ENCODE measurements at regions not wholly inside any gene's neighbourhood (a gene's known extent, or its start where the extent isn't known, plus 50 kb on each side); places are given as distances from the start of the nearest gene placed in this dataset.
"Not testable (repeated sequence)": the region's sequence is repeated elsewhere in the genome, so short reads cannot be mapped to it uniquely, and the experiment has no call there.

DNA sequence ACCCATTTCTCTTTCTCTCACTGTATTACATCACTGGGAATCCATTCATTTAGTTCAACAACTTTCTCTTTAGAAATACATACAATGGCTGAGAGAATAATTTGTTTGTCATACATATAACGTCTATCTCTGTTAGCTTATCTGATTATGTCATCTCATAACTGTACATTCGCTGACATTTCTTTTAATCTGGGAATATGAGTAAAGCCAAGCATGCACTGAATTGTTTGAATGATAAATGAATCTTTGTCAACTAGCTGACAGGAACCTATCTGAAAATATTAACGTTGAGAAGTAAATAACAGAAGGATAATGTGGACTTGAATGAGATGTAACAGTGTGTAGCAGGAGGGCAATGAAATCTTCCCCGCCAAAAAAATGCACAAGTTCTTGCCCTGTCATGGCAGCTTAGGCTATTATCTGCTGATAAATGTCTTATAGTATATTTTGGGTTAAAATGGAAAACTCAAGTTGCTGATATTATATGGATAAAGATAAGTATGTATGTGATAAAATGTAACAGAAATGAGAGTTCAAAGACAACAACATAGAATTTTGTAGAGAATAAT lies 581.2 kb upstream of the ADGRB3 start:
- no peak for DNase-seq

DNA sequence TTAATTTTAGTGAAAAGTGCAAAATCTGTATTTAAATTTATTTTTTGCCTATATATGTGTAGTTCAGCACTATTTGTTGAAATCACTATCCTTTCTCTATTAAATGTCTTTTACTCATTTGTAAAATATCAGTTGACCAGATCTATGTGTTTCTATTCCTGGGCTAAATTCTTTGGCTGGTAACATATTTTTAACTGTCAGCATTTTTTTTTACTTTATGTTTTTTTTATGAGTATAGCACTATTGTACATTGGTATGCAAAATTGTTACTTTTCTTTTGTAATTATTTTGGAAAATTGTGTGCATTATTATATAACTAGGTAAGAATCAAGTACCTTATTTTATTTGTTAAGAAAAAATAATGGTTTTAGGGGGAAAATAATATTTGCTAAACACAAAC lies 582.8 kb upstream of the ADGRB3 start:
- DNase-seq = no peak

DNA sequence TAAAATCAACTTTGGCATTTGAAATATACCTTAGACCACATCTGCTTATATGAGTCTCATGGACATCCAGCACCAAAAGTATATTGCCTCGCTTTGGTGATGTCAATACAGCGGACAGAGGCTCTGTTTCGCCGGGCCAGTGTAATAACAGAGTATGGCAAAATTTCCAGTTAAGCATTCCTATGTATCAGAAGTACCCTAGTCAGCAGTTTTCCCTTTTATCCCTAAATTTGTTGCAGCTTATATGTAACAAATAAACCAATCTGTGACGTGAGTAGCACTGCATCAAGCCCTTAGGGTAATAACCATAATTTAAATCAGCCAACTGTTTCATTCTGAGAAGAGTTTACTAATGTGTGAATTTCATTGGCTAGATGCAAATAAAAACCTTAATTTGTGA lies 585.5 kb upstream of the ADGRB3 start:
- DNase-seq = no peak

DNA sequence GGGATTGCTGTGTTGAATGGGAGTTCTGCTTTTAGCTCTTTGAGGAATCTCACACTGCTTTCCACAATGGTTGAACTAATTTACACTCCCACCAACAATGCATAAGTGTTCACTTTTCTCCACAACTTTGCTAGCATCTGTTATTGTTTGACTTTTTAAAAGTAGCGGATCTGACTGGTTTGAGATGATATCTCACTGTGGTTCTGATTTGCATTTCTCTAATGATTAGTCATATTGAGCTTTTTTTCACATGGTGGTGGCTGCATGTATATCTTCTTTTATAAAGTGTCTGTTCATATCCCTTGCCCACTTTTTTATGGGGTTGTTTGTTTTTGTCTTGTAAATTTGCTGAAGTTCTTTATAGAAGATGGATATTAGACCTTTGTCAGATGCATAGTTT lies 588.3 kb upstream of the ADGRB3 start:
- DNase-seq = no peak

DNA sequence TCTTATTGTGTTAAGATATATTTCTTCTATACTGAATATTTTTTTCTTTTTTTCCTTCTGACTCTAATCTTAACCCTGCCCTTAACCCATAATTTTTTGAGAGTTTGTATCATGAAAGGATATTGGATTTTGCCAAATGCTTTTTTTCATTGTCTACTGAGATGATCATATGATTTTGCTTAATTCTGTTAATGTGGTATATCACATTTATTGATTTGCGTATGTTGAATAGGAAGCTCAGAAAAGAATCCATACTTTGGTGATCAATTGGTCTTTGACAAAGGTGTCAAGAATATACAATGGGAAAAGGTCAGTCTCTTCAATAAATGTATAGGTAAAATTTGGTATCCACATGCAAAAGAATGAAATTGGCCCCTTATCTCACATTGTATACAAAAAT lies 588.8 kb upstream of the ADGRB3 start:
- no peak for DNase-seq

DNA sequence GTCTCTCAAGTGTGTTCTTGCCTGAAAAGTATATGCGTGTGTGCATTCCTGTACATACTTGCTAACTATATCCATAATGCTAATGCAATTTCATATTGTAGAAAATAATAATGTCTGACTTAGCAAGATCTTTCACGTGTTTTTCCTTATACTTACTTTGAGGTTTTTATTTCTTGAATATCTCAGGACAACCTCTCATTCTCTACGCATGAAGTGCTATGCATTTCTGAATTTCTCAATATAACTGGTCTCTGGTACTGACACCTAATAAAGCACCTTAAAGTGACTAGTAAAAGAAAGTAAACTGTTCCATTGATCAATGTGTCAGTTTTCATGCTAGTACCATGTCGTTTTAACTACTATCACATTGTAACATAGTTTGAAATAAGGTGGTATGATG lies 589.9 kb upstream of the ADGRB3 start:
- no peak for DNase-seq

DNA sequence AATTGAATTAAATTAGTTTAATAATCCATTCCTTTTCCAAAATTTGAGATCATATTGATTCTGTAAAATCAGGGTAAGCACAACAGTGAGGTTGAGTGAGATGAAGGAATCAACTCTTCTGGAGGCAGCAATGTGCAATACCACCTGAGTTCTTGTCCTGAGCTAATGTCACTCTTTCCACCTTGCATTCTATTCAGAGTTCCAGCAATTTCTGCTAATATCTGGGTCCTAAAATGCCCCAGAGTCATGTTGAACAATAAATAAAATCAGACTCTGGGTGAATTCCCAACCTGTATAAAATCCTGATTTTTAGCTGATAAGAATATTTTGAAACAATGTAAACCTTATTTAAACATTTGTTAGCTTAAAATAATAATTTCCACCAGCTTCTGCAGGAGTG lies 590.8 kb upstream of the ADGRB3 start:
- no peak for DNase-seq

DNA sequence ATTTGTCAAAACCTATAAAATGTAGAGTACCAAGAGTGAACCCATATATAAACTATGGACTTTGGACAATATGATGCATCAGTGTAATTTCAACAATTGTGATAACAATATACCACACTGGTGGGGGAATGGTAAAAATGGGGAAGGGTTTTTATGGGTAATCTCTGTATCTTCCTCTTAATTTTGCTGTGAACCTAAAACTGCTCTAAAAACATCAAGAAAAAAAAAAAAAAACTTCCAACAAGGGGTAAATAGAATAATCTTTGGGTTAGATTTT lies 592.0 kb upstream of the ADGRB3 start:
- DNase-seq = no peak

DNA sequence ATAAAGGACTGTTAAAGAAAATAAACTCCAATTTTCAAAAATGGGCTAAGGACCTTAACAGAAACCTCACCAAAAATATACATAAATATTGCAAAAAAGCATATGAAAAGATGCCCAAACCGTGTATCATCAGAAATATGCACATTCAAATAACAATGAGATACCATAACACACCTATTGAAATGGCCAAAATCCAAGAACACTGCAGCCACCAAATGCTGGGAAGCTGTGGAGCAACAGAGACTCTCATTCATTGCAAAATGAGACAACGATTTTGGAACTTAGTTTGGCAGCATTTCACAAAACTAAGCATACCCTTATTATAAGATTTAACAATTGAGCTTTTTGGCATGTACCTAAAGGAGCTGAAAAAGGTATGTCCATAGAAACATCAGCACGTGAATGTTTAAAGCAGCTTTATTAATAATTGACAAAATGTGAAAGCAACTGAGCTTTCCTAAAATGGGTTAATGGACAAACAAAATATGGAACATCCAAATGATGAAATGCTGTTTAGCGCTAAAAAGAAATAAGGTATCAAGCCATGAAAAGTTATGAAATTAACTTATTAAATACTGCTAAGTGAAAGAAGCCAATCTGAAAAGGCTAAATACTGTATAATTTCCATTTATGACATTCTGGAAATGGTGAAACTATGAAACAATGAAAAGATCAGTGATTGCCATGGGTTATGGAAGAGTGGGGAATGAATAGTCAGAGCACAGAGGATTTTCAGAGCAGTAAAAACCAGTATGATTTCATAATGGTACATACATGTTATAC lies 592.6 kb upstream of the ADGRB3 start:
- DNase-seq = no peak

DNA sequence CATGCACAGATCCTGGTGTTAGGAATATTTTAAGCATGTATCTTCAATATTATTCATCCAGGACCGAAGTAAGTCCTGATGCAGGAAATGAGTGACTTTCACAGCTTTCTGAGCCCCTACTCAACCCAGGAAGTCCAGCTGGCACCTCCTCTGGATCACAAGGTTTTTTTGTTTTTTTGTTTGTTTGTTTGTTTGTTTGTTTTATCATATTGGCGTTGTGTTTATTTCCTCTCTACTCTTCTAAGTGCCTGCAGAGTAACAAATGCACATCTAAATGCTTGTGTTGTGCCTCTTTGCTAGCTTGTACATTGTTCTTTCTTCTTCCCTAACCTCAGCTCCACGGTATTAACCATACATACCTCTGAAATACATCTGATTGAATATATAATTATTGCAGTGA lies 594.3 kb upstream of the ADGRB3 start:
- DNase-seq = no peak

DNA sequence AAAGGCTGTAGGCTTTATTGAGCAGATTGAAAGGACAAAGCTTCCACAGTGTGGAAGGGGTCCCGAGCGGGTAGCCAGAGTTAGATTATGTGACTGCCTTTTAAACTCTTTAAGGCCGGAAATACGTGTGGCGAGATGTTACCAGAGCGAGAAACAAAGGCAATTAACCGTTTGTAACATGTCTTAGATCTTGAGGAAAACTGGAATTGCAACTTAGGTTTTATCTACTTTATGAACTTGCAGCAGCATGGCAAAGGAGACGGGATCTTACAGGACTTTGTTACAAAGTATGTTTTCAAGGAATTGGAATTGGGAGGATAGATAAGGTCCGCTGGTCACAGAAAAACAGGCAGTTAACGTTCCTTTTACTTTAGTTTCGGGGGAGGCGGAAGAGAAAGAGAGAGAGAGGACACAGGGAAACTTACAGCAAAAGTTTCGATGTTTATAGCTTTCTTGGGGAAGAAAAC lies 594.7 kb upstream of the ADGRB3 start:
- no peak for DNase-seq

DNA sequence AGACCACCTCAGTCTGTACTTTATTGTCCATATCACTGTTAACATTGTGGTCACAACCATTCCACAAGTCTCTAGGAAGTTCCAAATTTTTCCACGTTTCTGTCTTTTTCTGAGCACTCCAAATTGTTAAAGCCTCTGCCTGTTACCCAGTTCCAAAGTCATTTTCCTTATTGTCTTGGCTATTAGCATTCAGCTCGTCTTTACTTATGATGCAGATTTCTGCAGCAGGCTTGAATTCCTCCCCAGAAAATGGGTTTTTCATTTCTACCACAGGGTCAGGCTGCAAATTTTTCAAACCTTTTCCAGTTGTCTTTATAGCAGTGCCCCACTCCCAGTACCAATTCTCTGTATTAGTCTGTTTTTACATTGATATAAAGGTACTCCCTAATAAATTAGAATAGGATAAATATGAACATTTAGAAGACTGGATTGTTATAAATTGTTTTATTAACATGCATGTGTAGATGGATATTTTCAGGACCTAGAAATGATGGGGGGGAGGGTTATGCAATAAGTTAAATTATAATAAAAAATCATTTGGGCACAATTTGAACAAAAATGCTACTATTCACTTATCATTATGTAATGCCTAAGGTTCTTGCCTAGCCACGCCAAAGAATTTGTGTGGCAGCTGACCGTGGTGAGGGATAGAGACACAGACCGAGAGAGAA lies 595.3 kb upstream of the ADGRB3 start:
- DNase-seq = no peak

DNA sequence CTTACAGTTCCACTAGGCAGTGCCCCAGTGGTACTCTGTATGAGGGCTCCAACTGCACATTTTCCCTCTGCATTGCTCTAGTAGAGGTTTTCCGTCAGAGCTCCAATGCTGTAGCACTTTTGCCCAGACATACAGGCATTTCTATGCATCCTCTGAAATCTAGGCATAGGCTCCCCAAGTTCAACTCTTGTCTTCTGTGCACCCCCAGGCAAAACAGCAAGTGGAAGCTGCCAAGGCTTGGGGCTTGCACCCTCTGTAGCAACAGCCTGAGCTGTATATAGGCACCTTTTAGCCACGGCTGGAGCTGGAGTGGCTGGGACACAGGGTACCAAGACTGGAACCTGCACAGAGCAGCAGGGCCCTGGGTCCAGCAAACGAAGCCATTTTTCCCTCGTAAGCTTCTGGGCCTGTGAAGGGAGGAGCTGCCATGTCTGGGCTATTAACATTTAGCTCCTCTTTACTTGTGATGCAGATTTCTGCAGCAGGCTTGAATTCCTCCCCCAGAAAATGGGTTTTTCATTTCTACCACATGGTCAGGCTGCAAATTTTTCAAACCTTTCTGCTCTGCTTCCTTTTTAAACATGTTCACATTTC lies 596.2 kb upstream of the ADGRB3 start:
- no peak for DNase-seq

DNA sequence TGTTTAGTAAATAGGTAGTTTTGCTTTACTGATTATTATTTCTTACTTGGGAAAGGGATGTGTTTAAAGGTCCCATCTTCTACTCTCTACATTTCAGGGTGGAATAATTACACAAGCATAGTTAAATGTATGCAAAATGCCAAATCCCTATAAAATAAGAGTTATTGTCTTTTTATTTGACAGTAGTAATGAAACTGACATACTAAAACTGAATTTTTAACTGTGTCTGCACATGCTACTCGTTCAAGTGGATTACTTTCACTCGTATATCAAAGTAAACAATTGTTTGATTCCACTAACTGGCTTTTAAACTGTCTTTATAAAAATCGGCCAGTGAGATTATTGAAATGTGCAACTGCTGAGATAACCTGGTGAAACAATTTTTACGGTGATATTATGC lies 602.9 kb upstream of the ADGRB3 start:
- no peak for DNase-seq

DNA sequence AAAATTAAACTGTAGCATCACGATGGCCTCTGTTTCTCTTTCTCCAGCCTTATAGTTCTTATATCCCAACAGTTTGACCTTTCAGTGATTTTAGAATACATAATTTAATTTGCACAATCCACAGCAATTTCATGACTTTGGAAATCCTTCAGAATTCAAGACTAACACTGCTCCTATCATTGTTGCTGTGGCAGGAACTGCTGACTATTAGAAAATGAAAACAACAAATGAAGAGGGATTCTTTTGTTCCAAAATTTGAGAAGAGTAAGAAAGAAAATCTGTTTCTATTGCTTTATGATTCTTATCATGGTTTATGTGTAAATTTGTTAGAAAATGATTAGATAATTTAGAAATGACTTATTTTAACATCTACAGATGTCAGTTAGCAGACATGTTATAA lies 604.0 kb upstream of the ADGRB3 start:
- DNase-seq = no peak

DNA sequence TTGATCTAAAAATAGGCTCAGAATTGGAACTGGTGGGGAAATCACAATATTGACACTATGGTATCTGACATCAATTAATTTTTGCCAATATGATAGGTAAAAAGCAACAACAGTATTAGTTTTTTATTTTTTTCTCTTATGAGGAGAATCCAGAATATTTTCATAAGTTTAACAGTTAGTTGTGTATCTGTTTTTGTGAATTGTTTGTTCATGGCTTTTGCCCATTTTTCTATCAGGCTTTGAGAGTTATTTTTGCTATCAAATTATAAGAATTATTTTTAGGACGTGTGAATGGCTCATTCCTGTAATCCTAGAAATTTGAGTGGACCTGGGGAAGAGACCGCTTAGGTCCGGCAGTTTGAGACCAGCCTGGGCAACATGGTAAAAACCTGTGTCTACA lies 608.6 kb upstream of the ADGRB3 start:
- DNase-seq = no peak

DNA sequence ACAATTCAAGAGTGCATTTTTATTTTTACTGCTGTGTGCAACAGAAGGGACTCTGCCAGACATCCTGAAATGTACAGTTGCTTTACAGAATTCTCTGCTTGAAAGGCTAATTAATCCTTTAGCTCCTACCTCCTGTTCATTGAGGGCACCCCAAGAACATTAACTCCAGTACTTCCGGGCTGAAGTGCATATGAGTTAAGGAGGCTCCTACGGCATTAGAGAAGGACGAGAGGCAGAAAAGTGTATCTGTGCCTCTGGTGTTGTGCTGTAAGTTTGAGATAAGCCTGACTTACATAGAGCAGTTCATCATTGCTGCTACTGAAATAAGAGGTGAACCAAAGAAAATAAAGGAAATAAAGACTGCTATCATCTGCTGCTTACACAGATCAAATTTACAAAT lies 609.3 kb upstream of the ADGRB3 start:
- DNase-seq = no peak

DNA sequence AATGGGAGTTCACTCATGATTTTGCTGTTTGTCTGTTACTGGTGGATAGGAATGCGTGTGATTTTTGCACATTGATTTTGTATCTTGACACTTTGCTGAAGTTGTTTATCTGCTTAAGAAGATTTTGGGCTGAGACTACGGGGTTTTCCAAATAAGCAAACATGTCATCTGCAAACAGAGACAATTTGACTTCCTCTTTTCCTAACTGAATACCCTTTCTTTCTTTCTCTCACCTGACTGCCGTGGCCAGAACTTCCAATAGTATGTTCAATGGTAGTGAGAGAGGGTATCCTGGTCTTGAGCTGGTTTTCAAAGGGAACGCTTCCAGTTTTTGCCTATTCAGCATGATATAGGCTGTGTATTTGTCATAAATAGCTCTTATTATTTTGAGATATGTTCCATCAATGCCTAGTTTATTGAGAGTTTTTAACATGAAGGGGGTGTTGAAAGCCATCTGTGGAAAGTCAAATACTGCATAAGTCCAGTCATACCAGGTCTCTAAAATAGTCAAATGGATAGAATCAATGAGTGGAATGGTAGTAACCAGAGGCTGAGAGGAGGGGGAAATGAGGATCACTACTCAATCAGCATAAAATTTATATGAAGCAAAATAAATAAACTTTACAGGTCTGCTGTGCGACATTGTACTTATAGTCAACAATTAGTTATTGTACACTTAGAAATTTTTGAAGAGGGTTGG lies 610.4 kb upstream of the ADGRB3 start:
- DNase-seq = no peak

DNA sequence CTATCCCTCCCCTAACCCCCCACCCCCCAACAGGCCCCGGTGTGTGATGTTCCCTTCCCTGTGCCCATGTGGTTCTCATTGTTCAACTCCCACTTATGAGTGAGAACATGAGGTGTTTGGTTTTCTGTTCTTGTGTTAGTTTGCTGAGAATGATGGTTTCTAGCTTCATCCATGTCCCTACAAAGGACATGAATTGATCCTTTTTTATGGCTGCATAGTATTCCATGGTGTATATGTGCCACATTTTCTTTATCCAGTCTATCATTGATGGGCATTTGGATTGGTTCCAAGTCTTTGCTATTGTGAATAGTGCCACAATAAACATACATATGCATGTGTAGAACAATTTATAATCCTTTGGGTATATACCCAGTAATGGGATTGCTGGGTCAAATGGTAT lies 612.1 kb upstream of the ADGRB3 start:
- not testable (repeated sequence) for DNase-seq

DNA sequence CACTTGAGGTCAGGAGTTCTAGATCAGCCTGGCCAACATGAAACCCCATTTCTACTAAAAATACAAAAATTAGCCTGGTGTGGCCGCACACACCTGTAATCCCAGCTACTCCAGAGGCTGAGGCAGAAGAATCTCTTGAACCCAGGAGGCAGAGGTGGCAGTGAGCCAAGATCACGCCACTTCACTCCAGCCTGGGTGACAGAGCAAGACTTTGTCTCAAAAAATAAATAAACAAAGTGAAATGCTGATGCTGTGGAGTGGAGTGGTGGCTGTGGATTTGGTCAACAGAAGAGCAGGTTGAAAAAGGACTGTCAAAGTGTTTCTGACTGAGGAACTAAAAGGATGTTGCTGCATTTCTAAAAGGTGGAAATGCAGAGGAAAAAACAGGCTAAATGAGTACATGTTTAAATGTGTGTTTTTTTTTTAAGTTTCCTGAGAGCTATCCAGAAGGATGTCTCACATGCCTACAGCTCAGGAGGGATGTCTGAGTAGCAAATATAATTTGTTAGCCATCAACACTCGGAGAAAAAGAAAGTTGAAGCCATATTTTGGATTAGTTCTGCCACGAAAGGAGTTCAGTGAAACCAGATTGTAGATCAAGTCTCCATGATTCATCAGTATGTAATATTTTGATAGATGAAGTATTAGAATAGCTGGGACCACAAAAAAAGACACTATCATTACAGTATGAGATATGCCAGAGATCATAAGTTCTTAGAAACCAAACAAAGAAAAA lies 621.1 kb upstream of the ADGRB3 start:
- no peak for DNase-seq

DNA sequence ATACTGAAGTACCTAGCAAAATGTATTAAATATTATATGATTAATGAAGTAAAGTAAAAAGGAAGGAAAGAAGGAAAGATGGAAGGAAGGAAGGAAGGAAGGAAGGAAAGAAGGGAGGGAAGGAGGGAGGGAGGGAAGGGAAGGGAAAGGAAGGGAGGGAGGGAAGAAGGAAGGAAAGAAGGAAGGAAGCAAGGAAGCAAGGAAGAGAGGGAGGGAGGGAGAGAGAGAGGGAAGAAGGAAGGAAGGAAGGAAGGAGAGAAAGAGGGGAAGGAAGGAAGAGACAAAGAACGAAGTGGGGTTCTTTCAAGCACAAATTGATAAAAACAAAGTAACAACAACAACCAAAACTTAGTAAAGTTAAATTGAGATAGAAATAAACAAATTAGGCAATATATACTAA lies 622.3 kb upstream of the ADGRB3 start:
- DNase-seq = no peak

DNA sequence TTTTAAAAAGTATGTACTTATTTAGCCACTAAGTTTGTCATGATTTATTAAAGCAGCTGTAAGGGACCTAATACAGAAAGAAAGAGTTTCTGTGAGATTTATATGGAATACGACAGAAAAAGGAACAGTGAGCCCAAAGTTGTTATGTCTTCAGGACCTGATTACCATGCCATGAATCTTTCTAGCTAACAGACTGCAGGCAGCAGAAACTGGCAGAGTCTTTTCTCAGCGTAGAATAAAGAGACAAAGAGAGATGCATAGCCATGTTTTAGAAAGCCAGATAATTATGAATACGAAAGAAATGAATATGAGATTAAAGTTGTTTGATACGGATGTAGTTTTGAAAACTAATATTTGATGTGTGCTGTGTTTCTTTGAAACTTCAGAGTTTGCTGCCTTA lies 624.1 kb upstream of the ADGRB3 start:
- DNase-seq = no peak

DNA sequence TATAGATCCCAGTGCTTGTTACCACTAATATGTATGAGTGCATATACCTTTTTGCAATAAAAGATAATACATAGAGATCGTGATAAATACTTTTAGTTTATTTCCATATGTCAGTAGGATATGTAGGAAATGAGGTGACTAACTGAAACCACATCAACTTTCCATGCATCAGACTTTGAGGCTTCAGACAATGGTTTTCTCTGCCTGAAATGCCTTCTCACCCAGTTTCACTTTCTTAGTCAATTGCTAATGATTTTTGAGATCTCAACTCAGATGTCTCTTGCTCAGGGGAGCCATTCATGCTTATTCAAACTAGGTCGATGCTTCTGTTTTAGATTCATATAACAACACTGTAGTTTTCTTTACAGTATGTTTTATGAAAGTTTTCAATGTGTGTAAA lies 626.6 kb upstream of the ADGRB3 start:
- no peak for DNase-seq
